ENCODE measurements at regions not wholly inside any gene's neighbourhood (a gene's known extent, or its start where the extent isn't known, plus 50 kb on each side); places are given as distances from the start of the nearest gene placed in this dataset.

GRCh38 chr7:22596763-22597400, 96.9 kb upstream of the STEAP1B start:
- TF ChIP-seq, protein P1, sequence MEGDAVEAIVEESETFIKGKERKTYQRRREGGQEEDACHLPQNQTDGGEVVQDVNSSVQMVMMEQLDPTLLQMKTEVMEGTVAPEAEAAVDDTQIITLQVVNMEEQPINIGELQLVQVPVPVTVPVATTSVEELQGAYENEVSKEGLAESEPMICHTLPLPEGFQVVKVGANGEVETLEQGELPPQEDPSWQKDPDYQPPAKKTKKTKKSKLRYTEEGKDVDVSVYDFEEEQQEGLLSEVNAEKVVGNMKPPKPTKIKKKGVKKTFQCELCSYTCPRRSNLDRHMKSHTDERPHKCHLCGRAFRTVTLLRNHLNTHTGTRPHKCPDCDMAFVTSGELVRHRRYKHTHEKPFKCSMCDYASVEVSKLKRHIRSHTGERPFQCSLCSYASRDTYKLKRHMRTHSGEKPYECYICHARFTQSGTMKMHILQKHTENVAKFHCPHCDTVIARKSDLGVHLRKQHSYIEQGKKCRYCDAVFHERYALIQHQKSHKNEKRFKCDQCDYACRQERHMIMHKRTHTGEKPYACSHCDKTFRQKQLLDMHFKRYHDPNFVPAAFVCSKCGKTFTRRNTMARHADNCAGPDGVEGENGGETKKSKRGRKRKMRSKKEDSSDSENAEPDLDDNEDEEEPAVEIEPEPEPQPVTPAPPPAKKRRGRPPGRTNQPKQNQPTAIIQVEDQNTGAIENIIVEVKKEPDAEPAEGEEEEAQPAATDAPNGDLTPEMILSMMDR (IDR thresholded peaks at IDR 0.05) = no peak
- no peak for TF ChIP-seq POLR2A (IDR thresholded peaks at IDR 0.05)
- Histone ChIP-seq H3K4me3 (no peak overlapping the region), H3K4me1 (peaks cover 0 to 18% (median 7%) of the 10 kb centered on the region in 12 donors), H3K27ac (no peak overlapping the region), H3K27me3 (no peaks in the 10 kb centered on the region), H3K9me3 (no peaks in the 10 kb centered on the region), H3K36me3 (no peaks in the 10 kb centered on the region)
- no peak for DNase-seq
- 88 to 94% (median 93%) methylated on average over 5 of the region's 5 CpGs for WGBS, 4 donors
- intact Hi-C loops (cut with DNase I) = loop anchor here in 1 of 10 donors (10.0 kb wide), 1 partner anchor 58 kb away; no protein-coding TSS in a partner anchor
- ATAC-seq = no peak

- Histone ChIP-seq H3K4me1 (peaks cover 0 to 25% (median 15%) of the 10 kb centered on the region in 12 donors), H3K27ac (no peak overlapping the region), H3K9me3 (no peaks in the 10 kb centered on the region), H3K27me3 (no peaks in the 10 kb centered on the region), H3K36me3 (no peaks in the 10 kb centered on the region), H3K4me3 (no peak overlapping the region)
- ATAC-seq (no peak), DNase-seq (no peak)
- intact Hi-C loops (cut with DNase I) = loop anchor here in 1 of 10 donors (10.0 kb wide), 1 partner anchor 61 kb away; no protein-coding TSS in a partner anchor
- WGBS, 4 donors = 80 to 95% (median 87%) methylated on average over 2 of the region's 2 CpGs
- no peak for TF ChIP-seq POLR2A (IDR thresholded peaks at IDR 0.05)
- TF ChIP-seq, protein P1 (IDR thresholded peaks at IDR 0.05) = no peak
Measured at GRCh38 chr7:22594020-22594419, 94.0 kb upstream of the STEAP1B start.

DNA sequence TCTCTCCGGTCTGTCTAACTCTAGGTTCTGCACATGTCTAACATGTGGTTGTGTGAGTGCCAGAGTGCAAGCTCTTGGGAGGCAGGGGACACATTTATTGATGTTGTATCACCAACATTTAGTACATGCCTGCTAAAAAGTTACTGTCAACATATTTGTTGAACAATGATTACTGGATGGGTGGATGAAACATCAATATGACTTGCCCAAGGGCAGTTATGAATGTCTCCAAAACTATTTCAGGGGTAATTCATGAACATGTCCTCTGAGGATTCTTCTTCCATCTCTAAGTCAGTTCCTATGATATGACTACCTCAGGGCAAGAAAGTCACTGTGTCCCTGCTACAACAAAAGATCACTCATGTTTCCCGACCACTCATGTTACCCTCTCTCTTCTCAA, 91.3 kb upstream of the STEAP1B start:
- no peaks in the 10 kb centered on the region for H3K9me3 ChIP-seq
- no peak overlapping the region for H3K4me3 ChIP-seq
- H3K36me3 ChIP-seq = no peaks in the 10 kb centered on the region
- 92 to 95% (median 94%) methylated on average over 2 of the region's 2 CpGs for WGBS, 4 donors
- peaks cover 0 to 47% (median 34%) of the 10 kb centered on the region in 12 donors for H3K4me1 ChIP-seq
- intact Hi-C loops (cut with DNase I) = loop anchor here in 1 of 10 donors (10.0 kb wide), 1 partner anchor 64 kb away; no protein-coding TSS in a partner anchor
- no peak for DNase-seq
- peak overlapping the region in 9 of 12 donors; percentile 53 to 87 (median 75) for H3K27ac ChIP-seq
- TF ChIP-seq POLR2A (IDR thresholded peaks at IDR 0.05) = no peak
- TF ChIP-seq, protein P1 (IDR thresholded peaks at IDR 0.05) = no peak
- ATAC-seq = no peak
- no peaks in the 10 kb centered on the region for H3K27me3 ChIP-seq

- H3K36me3 ChIP-seq = no peaks in the 10 kb centered on the region
- 26 to 43% (median 33%) methylated on average over 10 of the region's 10 CpGs for WGBS, 4 donors
- DNase-seq (peak; percentile 82 to 89 (median 86)), ATAC-seq (peak; percentile 91 to 94 (median 92))
- intact Hi-C loops (cut with DNase I) = loop anchor here in 3 of 10 donors (2.0 to 10.0 kb wide), 3 partner anchors 27 to 138 kb away; partner anchors contain the start of gene IL6 (in 3 of the 3)
- TF ChIP-seq, protein P1 (IDR thresholded peaks at IDR 0.05) = no peak
- no peak for TF ChIP-seq POLR2A (IDR thresholded peaks at IDR 0.05)
- no peaks in the 10 kb centered on the region for H3K9me3 ChIP-seq
- no peaks in the 10 kb centered on the region for H3K27me3 ChIP-seq
- H3K4me3 ChIP-seq = peak overlapping the region in 3 of 12 donors; percentile 14 to 33 (median 20)
- peaks cover 0 to 53% (median 38%) of the 10 kb centered on the region in 12 donors for H3K4me1 ChIP-seq
- H3K27ac ChIP-seq = peak overlapping the region; percentile 53 to 93 (median 78)
Measured at GRCh38 chr7:22589641-22590201, 89.7 kb upstream of the STEAP1B start.
